H9 (cell line): ENCODE measurements at regions not wholly inside any gene's neighbourhood (a gene's known extent, or its start where the extent isn't known, plus 50 kb on each side); places are given as distances from the start of the nearest gene placed in this dataset.

ENCODE experiments used
- DNase-seq: peaks from one replicate; pipeline ENCODE4 v3.0.0-alpha.2; 2017
- H2AFZ ChIP-seq: one replicate; pipeline ENCODE4 v1.6.1; 2013; ENCODE audit warnings: mild to moderate bottlenecking, low read length, control low read depth, moderate library complexity
- H2AK5ac ChIP-seq: 2 replicates; pipeline ENCODE4 v1.6.1; 2013; ENCODE audit warnings: low read length, control low read depth, mixed read lengths; ENCODE audit not compliant: insufficient read length
- H2BK120ac ChIP-seq: one replicate; pipeline ENCODE4 v1.6.1; 2013; ENCODE audit warnings: low read depth, mild to moderate bottlenecking, low read length, control low read depth, inconsistent platforms; ENCODE audit not compliant: poor library complexity, severe bottlenecking
- H2BK12ac ChIP-seq: 2 replicates; pipeline ENCODE4 v1.6.1; 2013; ENCODE audit warnings: low read length, control low read depth, mixed read lengths, low read depth; ENCODE audit not compliant: insufficient read length
- H2BK15ac ChIP-seq: 2 replicates; pipeline ENCODE4 v1.6.1; 2013; ENCODE audit warnings: low read depth, low read length, control low read depth
- H2BK20ac ChIP-seq: one replicate; pipeline ENCODE4 v1.6.1; 2013; ENCODE audit warnings: low read depth, mild to moderate bottlenecking, low read length, control low read depth, inconsistent platforms; ENCODE audit not compliant: poor library complexity, severe bottlenecking
- H2BK5ac ChIP-seq: 2 replicates; pipeline ENCODE4 v1.6.1; 2013; ENCODE audit warnings: low read length, control low read depth, mixed read lengths; ENCODE audit not compliant: insufficient read length
- H3K14ac ChIP-seq: 2 replicates; pipeline ENCODE4 v1.6.1; 2013; ENCODE audit warnings: low read length, control low read depth; ENCODE audit not compliant: insufficient read depth
- H3K18ac ChIP-seq: 2 replicates; pipeline ENCODE4 v1.6.1; 2013; ENCODE audit warnings: low read depth, mild to moderate bottlenecking, mixed read lengths, low read length, control low read depth; ENCODE audit not compliant: insufficient read length
- H3K23ac ChIP-seq: 2 replicates; pipeline ENCODE4 v1.6.1; 2013; ENCODE audit warnings: low read length, control low read depth, mixed read lengths, low read depth; ENCODE audit not compliant: insufficient read length
- H3K23me2 ChIP-seq: 2 replicates; pipeline ENCODE4 v1.6.1; 2013; ENCODE audit warnings: low read depth, mild to moderate bottlenecking, mixed read lengths, low read length, control low read depth; ENCODE audit not compliant: insufficient read length, poor library complexity, severe bottlenecking
- H3K27ac ChIP-seq: 2 replicates; pipeline ENCODE4 v1.5.1; 2013; ENCODE audit warnings: low read length, control low read depth, mixed read lengths, low read depth; ENCODE audit not compliant: insufficient read length
- H3K27me3 ChIP-seq: 2 replicates; pipeline ENCODE4 v1.6.1; 2013; ENCODE audit warnings: low read length, control low read depth, inconsistent platforms; ENCODE audit not compliant: insufficient read depth
- H3K4ac ChIP-seq: 2 replicates; pipeline ENCODE4 v1.6.1; 2013; ENCODE audit warnings: low read depth, mild to moderate bottlenecking, control low read depth, inconsistent platforms, low read length, moderate library complexity
- H3K4me1 ChIP-seq: 2 replicates; pipeline ENCODE4 v1.6.1; 2013; ENCODE audit warnings: low read length, control low read depth, inconsistent platforms; ENCODE audit not compliant: insufficient read depth
- H3K4me2 ChIP-seq: 2 replicates; pipeline ENCODE4 v1.6.1; 2013; ENCODE audit warnings: low read length, control low read depth, mixed read lengths; ENCODE audit not compliant: insufficient read length, insufficient read depth
- H3K56ac ChIP-seq: 2 replicates; pipeline ENCODE4 v1.6.1; 2013; ENCODE audit warnings: low read depth, mild to moderate bottlenecking, mixed read lengths, low read length, control low read depth; ENCODE audit not compliant: insufficient read length
- H3K79me1 ChIP-seq: 2 replicates; pipeline ENCODE4 v1.6.1; 2013; ENCODE audit warnings: low read depth, mild to moderate bottlenecking, moderate library complexity, low read length, control low read depth, inconsistent platforms; ENCODE audit not compliant: insufficient read depth, poor library complexity, severe bottlenecking
- H3K79me2 ChIP-seq: 2 replicates; pipeline ENCODE4 v1.6.1; 2013; ENCODE audit warnings: low read length, control low read depth, inconsistent platforms; ENCODE audit not compliant: insufficient read depth
- H3K9ac ChIP-seq: 2 replicates; pipeline ENCODE4 v1.6.1; 2013; ENCODE audit warnings: low read length, control low read depth, mixed read lengths; ENCODE audit not compliant: insufficient read length; ENCODE audit errors: extremely low read depth
- H3K9me3 ChIP-seq: one replicate; pipeline ENCODE4 v1.6.1; 2013; ENCODE audit warnings: low read depth, low read length, inconsistent platforms; ENCODE audit not compliant: control insufficient read depth
- H3T11ph ChIP-seq: one replicate; pipeline ENCODE4 v1.6.1; 2013; ENCODE audit warnings: mild to moderate bottlenecking, low read length, control low read depth, inconsistent platforms
- H4K20me1 ChIP-seq: one replicate; pipeline ENCODE4 v1.6.1; 2013; ENCODE audit not compliant: control insufficient read depth, insufficient read length, insufficient read depth
- H4K5ac ChIP-seq: 2 replicates; pipeline ENCODE4 v1.6.1; 2013; ENCODE audit warnings: low read depth, mild to moderate bottlenecking, mixed read lengths, low read length, control low read depth; ENCODE audit not compliant: insufficient read length
- H4K8ac ChIP-seq: replicated peaks from 2 replicates; pipeline ENCODE4 v1.6.1; 2013; ENCODE audit warnings: low read length, control low read depth, mixed read lengths, low read depth; ENCODE audit not compliant: insufficient read length
- H4K91ac ChIP-seq: 2 replicates; pipeline ENCODE4 v1.6.1; 2013; ENCODE audit warnings: low read depth, mild to moderate bottlenecking, moderate library complexity, mixed read lengths, low read length, control low read depth; ENCODE audit not compliant: insufficient read length
- H3K27ac Mint-ChIP-seq, 3 experiments: 2 replicates in 2 of 3; 3 replicates in 1 of 3; pipeline ENCODE4 v1.8.0; 2020 to 2021; ENCODE audit warnings: mixed read lengths in 3 of 3, mild to moderate bottlenecking in 1 of 3, moderate library complexity in 1 of 3
- H3K27me3 Mint-ChIP-seq: 2 replicates; pipeline ENCODE4 v1.8.0; 2021; ENCODE audit warnings: low read depth, mild to moderate bottlenecking, moderate library complexity, mixed read lengths
- H3K36me3 Mint-ChIP-seq, 3 experiments: 2 replicates in 2 of 3; 3 replicates in 1 of 3; pipeline ENCODE4 v1.8.0; 2020 to 2021; ENCODE audit warnings: low read depth in 3 of 3, mixed read lengths in 3 of 3; ENCODE audit not compliant: insufficient read depth in 1 of 3
- H3K4me1 Mint-ChIP-seq, 2 experiments: 2 replicates each; pipeline ENCODE4 v1.8.0; 2020; ENCODE audit warnings: mixed read lengths in 2 of 2
- H3K4me3 Mint-ChIP-seq, 2 experiments: 2 replicates in 1 of 2; 3 replicates in 1 of 2; pipeline ENCODE4 v1.8.0; 2020 to 2021; ENCODE audit warnings: mild to moderate bottlenecking in 2 of 2, mixed read lengths in 2 of 2, moderate library complexity in 1 of 2
- H3K9me3 Mint-ChIP-seq, 2 experiments: 2 replicates in 1 of 2; 3 replicates in 1 of 2; pipeline ENCODE4 v1.8.0; 2020; ENCODE audit warnings: mild to moderate bottlenecking in 2 of 2, mixed read lengths in 2 of 2, moderate library complexity in 1 of 2
- WGBS: extraction: QIAGEN DNeasy Blood & Tissue Kit; methylation state at CpG from one replicate; pipeline ENCODE4 v1.1.7; 2013; ENCODE audit warnings: missing lambda C conversion rate, low lambda C conversion rate, mixed read lengths; ENCODE audit not compliant: insufficient read length; ENCODE audit errors: extremely low coverage; 5-methylcytosine and 5-hydroxymethylcytosine counted together
- TF ChIP-seq, protein P1 (sequence below): fragments of 200-600 bp; sonication (generic); conservative IDR thresholded peaks from 3 replicates; pipeline ENCODE4 v1.8.0; 2021; ENCODE audit warnings: antibody characterized with exemption, mild to moderate bottlenecking

GRCh38 chr2:120858361-120859106, 122.9 kb downstream of the GLI2 start:
- H3K27ac ChIP-seq = no peak overlapping the region
- no peak overlapping the region for H4K5ac ChIP-seq
- H2BK5ac ChIP-seq = no peak overlapping the region
- no peaks in the 10 kb centered on the region for H3K23me2 ChIP-seq
- H3K9ac ChIP-seq = no peak overlapping the region
- Mint-ChIP-seq H3K27me3 (no peaks in the 10 kb centered on the region), H3K36me3 (peaks cover 0 to 4% (median under 1%) of the 10 kb centered on the region in 3 experiments; a peak in 3 of 7 replicates), H3K4me3 (no peak overlapping the region), H3K4me1 (peaks cover 58 to 70% of the 10 kb centered on the region in 2 experiments), H3K9me3 (no peaks in the 10 kb centered on the region), H3K27ac (peak overlapping the region; percentile 88 to 90 (median 89))
- no peak overlapping the region for H3K4me2 ChIP-seq
- H3K18ac ChIP-seq = no peak overlapping the region
- H3K56ac ChIP-seq = no peak overlapping the region
- H3K4ac ChIP-seq = no peak overlapping the region
- no peak overlapping the region for H4K8ac ChIP-seq
- no peak overlapping the region for H2BK12ac ChIP-seq
- no peak overlapping the region for H2AFZ ChIP-seq
- peaks cover 18% of the 10 kb centered on the region for H3K4me1 ChIP-seq
- no peak overlapping the region for H3T11ph ChIP-seq
- H4K91ac ChIP-seq = no peak overlapping the region
- no peak overlapping the region for H3K23ac ChIP-seq
- TF ChIP-seq, protein P1, sequence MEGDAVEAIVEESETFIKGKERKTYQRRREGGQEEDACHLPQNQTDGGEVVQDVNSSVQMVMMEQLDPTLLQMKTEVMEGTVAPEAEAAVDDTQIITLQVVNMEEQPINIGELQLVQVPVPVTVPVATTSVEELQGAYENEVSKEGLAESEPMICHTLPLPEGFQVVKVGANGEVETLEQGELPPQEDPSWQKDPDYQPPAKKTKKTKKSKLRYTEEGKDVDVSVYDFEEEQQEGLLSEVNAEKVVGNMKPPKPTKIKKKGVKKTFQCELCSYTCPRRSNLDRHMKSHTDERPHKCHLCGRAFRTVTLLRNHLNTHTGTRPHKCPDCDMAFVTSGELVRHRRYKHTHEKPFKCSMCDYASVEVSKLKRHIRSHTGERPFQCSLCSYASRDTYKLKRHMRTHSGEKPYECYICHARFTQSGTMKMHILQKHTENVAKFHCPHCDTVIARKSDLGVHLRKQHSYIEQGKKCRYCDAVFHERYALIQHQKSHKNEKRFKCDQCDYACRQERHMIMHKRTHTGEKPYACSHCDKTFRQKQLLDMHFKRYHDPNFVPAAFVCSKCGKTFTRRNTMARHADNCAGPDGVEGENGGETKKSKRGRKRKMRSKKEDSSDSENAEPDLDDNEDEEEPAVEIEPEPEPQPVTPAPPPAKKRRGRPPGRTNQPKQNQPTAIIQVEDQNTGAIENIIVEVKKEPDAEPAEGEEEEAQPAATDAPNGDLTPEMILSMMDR = no peak
- no peak for DNase-seq
- H3K9me3 ChIP-seq = no peaks in the 10 kb centered on the region
- H2BK120ac ChIP-seq = no peak overlapping the region
- no peak overlapping the region for H2BK20ac ChIP-seq
- H4K20me1 ChIP-seq = no peaks in the 10 kb centered on the region
- WGBS = no CpG with 5 or more reads among the region's 12 CpGs
- no peaks in the 10 kb centered on the region for H3K79me1 ChIP-seq
- H2AK5ac ChIP-seq = no peak overlapping the region
- H3K27me3 ChIP-seq = no peaks in the 10 kb centered on the region
- H2BK15ac ChIP-seq = no peak overlapping the region
- no peaks in the 10 kb centered on the region; the same call in 1 of the 2 replicates for H3K79me2 ChIP-seq
- peak overlapping the region; percentile 33; the same call in 1 of the 2 replicates for H3K14ac ChIP-seq
